ENCODE measurements at regions not wholly inside any gene's neighbourhood (a gene's known extent, or its start where the extent isn't known, plus 50 kb on each side); places are given as distances from the start of the nearest gene placed in this dataset.

- Histone ChIP-seq H3K79me2 (ENCODE audit: control insufficient read depth, insufficient read depth, low read length) (no peaks in the 10 kb centered on the region), H3K4me3 (no peak overlapping the region), H3K27ac (ENCODE audit: control insufficient read depth, insufficient read depth) (no peak overlapping the region), H2AFZ (ENCODE audit: control insufficient read depth, low read depth, low read length) (no peak overlapping the region), H3K36me3 (ENCODE audit: control insufficient read depth in 2 of 2, insufficient read depth in 2 of 2, low read length in 1 of 2) (no peaks in the 10 kb centered on the region), H3K9ac (ENCODE audit: control insufficient read depth, insufficient read depth, low read length) (no peak overlapping the region), H3K4me1 (ENCODE audit: control insufficient read depth, insufficient read depth, low read length) (no peaks in the 10 kb centered on the region), H3K4me2 (ENCODE audit: control insufficient read depth, insufficient read depth) (no peak overlapping the region), H4K20me1 (ENCODE audit: control insufficient read depth, insufficient read depth) (no peaks in the 10 kb centered on the region), H3K27me3 (replicated peaks in 1 of 2; ENCODE audit: control insufficient read depth in 2 of 2, insufficient read depth in 2 of 2, low read length in 1 of 2) (no peaks in the 10 kb centered on the region), H3K9me3 (replicated peaks; ENCODE audit: control insufficient read depth, insufficient read depth, low read length) (no peaks in the 10 kb centered on the region; the same call in 2 of the 3 replicates)
- CTCF ChIA-PET, result no interaction called here
- TF ChIP-seq CBX5 (IDR thresholded peaks at IDR 0.05; ENCODE audit: low read depth) (no peak), HDAC6 (IDR thresholded peaks at IDR 0.05; ENCODE audit: unreplicated experiment) (no peak), SIN3A (IDR thresholded peaks at IDR 0.05; ENCODE audit: low read depth, low read length) (no peak), EZH2 (IDR thresholded peaks at IDR 0.05; ENCODE audit: borderline replicate concordance, control insufficient read depth, low read depth, low read length) (no peak), BACH1 (IDR thresholded peaks at IDR 0.05; ENCODE audit: borderline replicate concordance) (no peak), BMI1 (IDR thresholded peaks at IDR 0.05; ENCODE audit: borderline replicate concordance) (no peak), SMAD1 (IDR thresholded peaks at IDR 0.05; ENCODE audit: low read depth, partially characterized antibody) (no peak), HDGF (IDR thresholded peaks at IDR 0.05) (no peak), HCFC1 (IDR thresholded peaks at IDR 0.05; ENCODE audit: low read length) (no peak)
- SMC1A ChIA-PET (ENCODE audit: uncharacterized antibody, unreplicated experiment), result no interaction called here
- in situ Hi-C loops (cut with MboI) (no loop called here), intact Hi-C loops (cut with micrococcal nuclease; ENCODE audit: unreplicated experiment) (no loop called here)
- no peak for ATAC-seq
- POLR2A ChIA-PET, result no interaction called here
- RAD21 ChIA-PET (ENCODE audit: unreplicated experiment), result no interaction called here
- DNase-seq (ENCODE audit: low read depth, low spot score), result no peak
- WGBS (ENCODE audit: insufficient coverage, insufficient replicate concordance, low lambda C conversion rate, missing lambda C conversion rate), result 85% methylated on average over 4 of the region's 4 CpGs
- no TSS peak for BruUV-seq (replicated peaks)
- no peak for FAIRE-seq
These were observed 201.7 kb downstream of the MAP2K4 start for GRCh38 chr17:12222392-12222791.

GRCh38 chr17:12227547-12227946 is 206.9 kb downstream of the MAP2K4 start:
- BruUV-seq (replicated peaks), result no TSS peak
- no peak for ATAC-seq
- no peak for DNase-seq (ENCODE audit: low read depth, low spot score)
- no peaks in the 10 kb centered on the region for H3K9me3 ChIP-seq (replicated peaks; ENCODE audit: control insufficient read depth, insufficient read depth, low read length)
- in situ Hi-C loops (cut with MboI) (no loop called here), intact Hi-C loops (cut with micrococcal nuclease; ENCODE audit: unreplicated experiment) (no loop called here)
- ChIA-PET RAD21 (ENCODE audit: unreplicated experiment) (no interaction called here), SMC1A (ENCODE audit: uncharacterized antibody, unreplicated experiment) (no interaction called here), CTCF (no interaction called here), POLR2A (no interaction called here)
- H3K4me1 ChIP-seq (ENCODE audit: control insufficient read depth, insufficient read depth, low read length), result no peaks in the 10 kb centered on the region
- H3K27me3 ChIP-seq (replicated peaks in 1 of 2; ENCODE audit: control insufficient read depth in 2 of 2, insufficient read depth in 2 of 2, low read length in 1 of 2), result no peaks in the 10 kb centered on the region
- no peak for FAIRE-seq
- WGBS (ENCODE audit: insufficient coverage, insufficient replicate concordance, low lambda C conversion rate, missing lambda C conversion rate), result 51% methylated on average over 7 of the region's 7 CpGs
- no peaks in the 10 kb centered on the region for H3K79me2 ChIP-seq (ENCODE audit: control insufficient read depth, insufficient read depth, low read length)
- no peak overlapping the region for H2AFZ ChIP-seq (ENCODE audit: control insufficient read depth, low read depth, low read length)
- no peak overlapping the region for H3K9ac ChIP-seq (ENCODE audit: control insufficient read depth, insufficient read depth, low read length)
- H3K4me2 ChIP-seq (ENCODE audit: control insufficient read depth, insufficient read depth), result no peak overlapping the region
- H3K27ac ChIP-seq (ENCODE audit: control insufficient read depth, insufficient read depth), result no peak overlapping the region
- H3K4me3 ChIP-seq, result no peak overlapping the region
- H3K36me3 ChIP-seq (ENCODE audit: control insufficient read depth in 2 of 2, insufficient read depth in 2 of 2, low read length in 1 of 2), result no peaks in the 10 kb centered on the region
- H4K20me1 ChIP-seq (ENCODE audit: control insufficient read depth, insufficient read depth), result no peaks in the 10 kb centered on the region
- TF ChIP-seq ZSCAN29 (IDR thresholded peaks at IDR 0.05) (no peak), ZBTB4 (CRISPR knock-in tag; IDR thresholded peaks at IDR 0.05) (no peak), RELB (IDR thresholded peaks at IDR 0.05; ENCODE audit: low read depth) (no peak), E2F4 (IDR thresholded peaks at IDR 0.05; ENCODE audit: low read depth, low read length) (no peak), RELA (IDR thresholded peaks at IDR 0.05; ENCODE audit: borderline replicate concordance, partially characterized antibody) (no peak), HDGF (IDR thresholded peaks at IDR 0.05) (no peak)

All from GM12878 (cell line).